ENCODE measurements at regions not wholly inside any gene's neighbourhood (a gene's known extent, or its start where the extent isn't known, plus 50 kb on each side); places are given as distances from the start of the nearest gene placed in this dataset.

DNA sequence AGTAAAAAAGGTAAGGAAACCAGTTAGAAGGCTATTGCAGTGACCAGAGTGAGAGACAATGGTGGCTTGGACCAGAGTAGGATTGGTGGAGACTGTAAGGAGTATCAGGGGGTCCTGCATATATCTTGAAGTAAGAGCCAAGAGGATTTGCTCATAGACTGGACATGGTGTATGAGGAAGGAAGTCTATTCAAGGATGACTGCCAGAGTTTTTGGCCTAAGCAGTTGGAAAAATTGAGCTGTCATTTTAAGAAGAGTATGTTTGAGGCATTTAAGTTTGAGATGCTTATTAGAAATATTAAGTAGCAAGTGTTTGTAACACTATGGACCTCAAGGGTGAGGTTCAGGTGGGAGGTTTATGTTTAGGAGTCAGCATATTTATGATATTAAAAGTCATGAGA is 596.6 kb downstream of the METTL15 start:
- H3K9ac ChIP-seq (ENCODE audit: low read depth, low read length) = no peak overlapping the region
- peaks cover 7% of the 10 kb centered on the region; the same call in 1 of the 2 replicates for H3K9me3 ChIP-seq (ENCODE audit: control insufficient read depth, insufficient read depth, low read length)
- no peaks in the 10 kb centered on the region for H3K36me3 ChIP-seq (ENCODE audit: insufficient read depth, low read length)
- no peaks in the 10 kb centered on the region for H3K4me1 ChIP-seq (ENCODE audit: insufficient read depth, low read length)

GRCh38 chr11:28703371-28703770 is 595.2 kb downstream of the METTL15 start:
- Histone ChIP-seq H3K9ac (ENCODE audit: low read depth, low read length) (no peak overlapping the region), H3K36me3 (ENCODE audit: insufficient read depth, low read length) (no peaks in the 10 kb centered on the region), H3K9me3 (ENCODE audit: control insufficient read depth, insufficient read depth, low read length) (peaks cover 7% of the 10 kb centered on the region; the same call in 1 of the 2 replicates), H3K4me1 (ENCODE audit: insufficient read depth, low read length) (no peaks in the 10 kb centered on the region)

DNA sequence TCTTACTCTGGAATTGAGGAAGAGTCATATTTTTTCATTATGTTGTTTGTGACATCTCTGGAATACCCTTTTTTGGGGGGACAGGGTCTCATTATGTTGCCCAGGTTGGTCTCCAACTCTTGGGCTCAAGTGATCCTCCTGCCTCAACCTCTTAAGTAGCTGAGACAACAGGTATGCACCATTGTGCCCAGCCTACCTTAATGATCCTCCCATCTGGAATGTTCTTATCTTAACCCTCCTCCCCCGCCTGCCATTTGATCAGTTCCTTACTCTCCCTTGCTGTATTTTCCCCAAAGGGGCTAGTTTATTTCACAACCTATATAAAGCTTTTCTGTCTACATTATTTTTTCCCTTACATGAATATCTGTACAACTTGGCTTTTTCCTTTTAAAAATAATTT is 594.7 kb downstream of the METTL15 start:
- Histone ChIP-seq H3K9ac (ENCODE audit: low read depth, low read length) (no peak overlapping the region), H3K4me1 (ENCODE audit: insufficient read depth, low read length) (no peaks in the 10 kb centered on the region), H3K36me3 (ENCODE audit: insufficient read depth, low read length) (no peaks in the 10 kb centered on the region)

DNA sequence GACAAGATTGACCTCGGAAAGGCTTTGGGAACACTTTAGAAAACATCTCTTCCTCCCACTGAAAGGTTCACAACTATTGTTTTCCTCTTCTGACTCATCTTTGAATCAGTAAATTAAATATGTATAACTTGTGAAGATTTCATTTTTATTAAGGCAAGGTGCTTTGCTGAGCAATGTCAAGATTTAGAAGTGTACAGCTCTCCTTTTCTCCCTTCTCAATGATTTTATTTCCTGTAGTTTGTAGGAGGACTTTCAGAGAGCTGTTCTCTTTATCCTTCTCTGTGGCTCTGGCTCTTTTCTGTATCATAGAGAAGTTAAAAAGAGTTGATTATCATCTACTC is 594.2 kb downstream of the METTL15 start:
- H3K4me1 ChIP-seq (ENCODE audit: insufficient read depth, low read length) = no peaks in the 10 kb centered on the region
- no peaks in the 10 kb centered on the region for H3K36me3 ChIP-seq (ENCODE audit: insufficient read depth, low read length)
- H3K9me3 ChIP-seq (ENCODE audit: control insufficient read depth, insufficient read depth, low read length) = peaks cover 7% of the 10 kb centered on the region; the same call in 1 of the 2 replicates
- H3K9ac ChIP-seq (ENCODE audit: low read depth, low read length) = no peak overlapping the region

More for the DNA sequence above, 594.7 kb downstream of the METTL15 start:
- peaks cover 7% of the 10 kb centered on the region; the same call in 1 of the 2 replicates for H3K9me3 ChIP-seq (ENCODE audit: control insufficient read depth, insufficient read depth, low read length)

DNA sequence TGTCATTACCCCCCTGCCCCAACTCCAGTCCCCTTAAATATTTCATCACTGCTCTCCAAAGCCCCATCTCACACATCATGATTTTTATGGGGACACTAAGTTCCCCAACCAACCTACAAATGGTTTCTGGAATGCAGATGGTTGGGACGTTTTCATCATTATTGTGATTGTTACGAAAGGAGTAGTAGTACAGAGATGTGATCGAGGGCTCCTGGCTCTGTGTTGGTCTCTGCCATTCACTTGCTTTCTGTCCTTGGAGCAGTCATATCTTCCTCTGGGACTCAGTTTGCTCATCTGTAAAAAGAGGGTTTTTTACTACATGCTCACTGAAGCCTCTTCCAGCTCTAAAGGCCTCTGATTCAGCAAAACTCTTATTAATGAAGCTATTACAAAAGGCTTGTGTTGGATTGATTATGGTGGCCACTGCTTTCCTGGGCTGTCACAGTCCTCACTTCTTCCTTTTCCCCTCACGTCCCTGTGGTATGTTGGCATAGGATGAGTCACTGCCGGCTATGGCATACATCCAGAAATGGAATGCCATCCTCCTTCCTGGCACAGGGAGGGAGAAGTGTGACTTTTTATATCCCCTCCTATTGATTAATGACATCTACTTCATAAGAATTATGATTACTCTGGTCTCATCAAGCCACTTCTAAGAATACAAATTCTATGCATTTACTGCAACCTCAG is 593.7 kb downstream of the METTL15 start:
- no peaks in the 10 kb centered on the region for H3K36me3 ChIP-seq (ENCODE audit: insufficient read depth, low read length)
- no peaks in the 10 kb centered on the region for H3K4me1 ChIP-seq (ENCODE audit: insufficient read depth, low read length)
- peaks cover 7% of the 10 kb centered on the region; the same call in 1 of the 2 replicates for H3K9me3 ChIP-seq (ENCODE audit: control insufficient read depth, insufficient read depth, low read length)
- no peak overlapping the region for H3K9ac ChIP-seq (ENCODE audit: low read depth, low read length)

GRCh38 chr11:28699701-28700100 is 591.5 kb downstream of the METTL15 start:
- H3K36me3 ChIP-seq (ENCODE audit: insufficient read depth, low read length) = no peaks in the 10 kb centered on the region
- no peak overlapping the region for H3K9ac ChIP-seq (ENCODE audit: low read depth, low read length)
- H3K9me3 ChIP-seq (ENCODE audit: control insufficient read depth, insufficient read depth, low read length) = no peaks in the 10 kb centered on the region
- H3K4me1 ChIP-seq (ENCODE audit: insufficient read depth, low read length) = no peaks in the 10 kb centered on the region

DNA sequence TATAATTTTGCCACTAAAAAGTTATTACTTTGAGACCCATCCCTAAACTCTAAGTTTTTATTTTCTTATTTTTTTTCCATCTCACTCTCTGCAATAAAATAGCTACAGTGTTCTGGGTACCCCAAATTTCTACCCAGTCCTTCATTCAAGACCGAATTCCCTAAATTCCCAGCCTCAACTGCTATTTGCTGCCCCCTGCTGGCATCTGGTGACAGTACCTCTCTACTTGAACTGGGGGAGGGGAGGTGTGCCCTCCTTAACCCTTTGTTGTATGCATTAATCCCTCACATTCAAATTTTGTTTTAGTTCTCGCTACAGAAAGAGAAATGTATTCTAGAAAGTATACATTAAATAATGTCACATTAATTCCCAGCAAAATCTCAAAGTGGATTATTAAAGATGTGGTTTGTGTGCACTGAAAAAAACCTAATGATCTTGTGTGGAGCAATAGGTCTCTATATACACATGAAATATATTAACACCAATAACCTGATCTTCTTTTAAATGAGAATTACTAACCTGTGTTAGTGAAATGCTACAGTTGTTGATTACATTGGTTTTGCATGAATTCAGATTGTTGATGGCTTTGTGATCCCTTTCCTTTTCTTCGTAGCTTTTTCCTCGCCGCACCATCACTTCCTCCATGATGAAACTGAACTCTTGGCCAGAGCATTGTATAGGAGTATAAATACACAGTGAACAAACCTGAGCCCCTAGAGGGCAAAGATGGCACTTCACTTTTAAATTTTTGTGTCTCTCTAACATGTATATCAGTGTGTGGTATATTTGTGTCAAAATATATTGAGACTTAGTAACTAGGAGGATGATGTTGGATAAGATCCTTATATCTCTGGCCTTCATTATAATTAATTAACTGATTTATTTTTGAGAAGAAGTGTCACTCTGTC is 590.0 kb downstream of the METTL15 start:
- no peak overlapping the region for H3K9ac ChIP-seq (ENCODE audit: low read depth, low read length)
- H3K4me1 ChIP-seq (ENCODE audit: insufficient read depth, low read length) = no peaks in the 10 kb centered on the region
- no peaks in the 10 kb centered on the region for H3K36me3 ChIP-seq (ENCODE audit: insufficient read depth, low read length)
- H3K9me3 ChIP-seq (ENCODE audit: control insufficient read depth, insufficient read depth, low read length) = no peaks in the 10 kb centered on the region

GRCh38 chr11:28696591-28696990 is 588.4 kb downstream of the METTL15 start:
- Histone ChIP-seq H3K9me3 (ENCODE audit: control insufficient read depth, insufficient read depth, low read length) (no peaks in the 10 kb centered on the region), H3K36me3 (ENCODE audit: insufficient read depth, low read length) (no peaks in the 10 kb centered on the region), H3K4me1 (ENCODE audit: insufficient read depth, low read length) (no peaks in the 10 kb centered on the region)

GRCh38 chr11:28690746-28691145 is 582.6 kb downstream of the METTL15 start:
- no peak overlapping the region for H3K9ac ChIP-seq (ENCODE audit: low read depth, low read length)
- H3K4me1 ChIP-seq (ENCODE audit: insufficient read depth, low read length) = no peaks in the 10 kb centered on the region
- no peaks in the 10 kb centered on the region for H3K9me3 ChIP-seq (ENCODE audit: control insufficient read depth, insufficient read depth, low read length)
- H3K36me3 ChIP-seq (ENCODE audit: insufficient read depth, low read length) = no peaks in the 10 kb centered on the region; the same call in 1 of the 2 replicates

More at GRCh38 chr11:28696591-28696990, 588.4 kb downstream of the METTL15 start:
- no peak overlapping the region for H3K9ac ChIP-seq (ENCODE audit: low read depth, low read length)

- H3K36me3 ChIP-seq (ENCODE audit: insufficient read depth, low read length) = no peaks in the 10 kb centered on the region
- no peaks in the 10 kb centered on the region for H3K4me1 ChIP-seq (ENCODE audit: insufficient read depth, low read length)
- H3K9me3 ChIP-seq (ENCODE audit: control insufficient read depth, insufficient read depth, low read length) = no peaks in the 10 kb centered on the region
- H3K9ac ChIP-seq (ENCODE audit: low read depth, low read length) = no peak overlapping the region
Measured at GRCh38 chr11:28684011-28684586, 575.9 kb downstream of the METTL15 start.

DNA sequence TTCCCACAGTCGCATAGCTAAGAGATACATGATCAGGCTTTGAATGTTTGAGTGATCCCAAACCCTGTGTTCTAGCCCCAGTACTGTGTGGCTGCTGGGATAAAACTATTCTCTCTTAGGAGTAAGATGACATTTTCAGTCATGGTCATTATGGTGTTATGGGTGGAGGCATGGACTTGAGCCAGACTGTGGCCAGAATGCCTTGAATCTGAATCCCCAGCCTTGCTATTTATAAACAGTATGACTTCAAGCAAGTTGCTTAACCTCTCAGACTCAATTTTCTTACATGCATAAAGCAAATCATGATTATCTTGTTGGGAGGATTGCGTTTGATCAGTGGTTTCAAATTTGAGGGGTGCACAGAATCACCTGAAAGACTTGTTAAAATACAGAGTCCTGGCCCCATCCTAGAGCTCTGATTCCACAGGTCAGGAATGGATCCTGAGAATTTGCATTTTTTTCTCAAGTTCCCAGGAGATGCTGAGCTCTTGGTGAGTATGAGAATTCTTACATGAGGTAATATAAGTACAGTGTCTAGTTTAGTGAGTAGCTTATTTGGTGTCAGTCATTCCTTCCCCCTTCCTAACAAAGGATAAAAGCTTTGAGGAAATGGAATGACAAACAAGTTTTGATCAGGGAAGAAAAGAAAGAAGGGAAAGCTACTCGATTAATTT is 571.7 kb downstream of the METTL15 start:
- H3K4me1 ChIP-seq (ENCODE audit: insufficient read depth, low read length) = no peaks in the 10 kb centered on the region
- no peak overlapping the region for H3K9ac ChIP-seq (ENCODE audit: low read depth, low read length)
- H3K36me3 ChIP-seq (ENCODE audit: insufficient read depth, low read length) = no peaks in the 10 kb centered on the region
- H3K9me3 ChIP-seq (ENCODE audit: control insufficient read depth, insufficient read depth, low read length) = no peaks in the 10 kb centered on the region

- Histone ChIP-seq H3K36me3 (ENCODE audit: insufficient read depth, low read length) (no peaks in the 10 kb centered on the region), H3K9me3 (ENCODE audit: control insufficient read depth, insufficient read depth, low read length) (no peaks in the 10 kb centered on the region), H3K9ac (ENCODE audit: low read depth, low read length) (no peak overlapping the region), H3K4me1 (ENCODE audit: insufficient read depth, low read length) (peaks cover 4% of the 10 kb centered on the region; the same call in 1 of the 2 replicates)
Measured at GRCh38 chr11:28677721-28678120, 569.5 kb downstream of the METTL15 start.

GRCh38 chr11:28675183-28675582 is 567.0 kb downstream of the METTL15 start:
- Histone ChIP-seq H3K9ac (ENCODE audit: low read depth, low read length) (no peak overlapping the region), H3K36me3 (ENCODE audit: insufficient read depth, low read length) (no peaks in the 10 kb centered on the region), H3K9me3 (ENCODE audit: control insufficient read depth, insufficient read depth, low read length) (no peaks in the 10 kb centered on the region), H3K4me1 (ENCODE audit: insufficient read depth, low read length) (peaks cover 4% of the 10 kb centered on the region; the same call in 1 of the 2 replicates)

- no peaks in the 10 kb centered on the region for H3K9me3 ChIP-seq (ENCODE audit: control insufficient read depth, insufficient read depth, low read length)
- no peak overlapping the region for H3K9ac ChIP-seq (ENCODE audit: low read depth, low read length)
- H3K4me1 ChIP-seq (ENCODE audit: insufficient read depth, low read length) = peaks cover 4% of the 10 kb centered on the region; the same call in 1 of the 2 replicates
- no peaks in the 10 kb centered on the region for H3K36me3 ChIP-seq (ENCODE audit: insufficient read depth, low read length)
Measured at GRCh38 chr11:28674433-28675103, 566.4 kb downstream of the METTL15 start.
